CD4-positive, alpha-beta T cell (primary cell): ENCODE measurements at regions not wholly inside any gene's neighbourhood (a gene's known extent, or its start where the extent isn't known, plus 50 kb on each side); places are given as distances from the start of the nearest gene placed in this dataset.

Source experiments
- ATAC-seq: fragments of 200-7000 bp; cut with Tn5 transposase; one replicate; pipeline ENCODE4 v1.10.0; 2022; ENCODE audit warnings: mild to moderate bottlenecking; ENCODE audit not compliant: poor library complexity
- CTCF ChIA-PET: fragments of 350-600 bp; sonication (Branson Sonifier 250); formaldehyde crosslinking; loops from one replicate; lab custom pipeline; 2021; ENCODE audit warnings: antibody characterized with exemption, inconsistent platforms; lab: Charles Lee
- POLR2A ChIA-PET: fragments of 350-600 bp; sonication (Branson Sonifier 250); formaldehyde crosslinking; loops from one replicate; lab custom pipeline; 2021; ENCODE audit warnings: antibody characterized with exemption, inconsistent platforms; lab: Charles Lee
- DNase-seq, 14 experiments: peaks; one replicate each; pipeline ENCODE4 v3.0.0-alpha.2; 2013 to 2020; ENCODE audit warnings: mixed read lengths in 2 of 14
- H3K27ac ChIP-seq, 2 donors: one replicate each; pipeline versions ENCODE4 v1.5.1 to v1.7.0; 2013; ENCODE audit warnings: low read length in 2 of 2, low read depth in 1 of 2, mild to moderate bottlenecking in 1 of 2
- H3K27me3 ChIP-seq, 2 experiments: 1 replicate in 1 of 2; 2 replicates in 1 of 2; pipeline versions ENCODE4 v1.6.1 to v1.7.0; 2013; ENCODE audit warnings: low read length in 2 of 2, control low read depth in 1 of 2, mild to moderate bottlenecking in 1 of 2, moderate library complexity in 1 of 2; ENCODE audit not compliant: insufficient read depth in 2 of 2, control insufficient read depth in 1 of 2
- H3K36me3 ChIP-seq: one replicate; pipeline ENCODE4 v1.6.1; 2013; ENCODE audit warnings: low read length, control low read depth; ENCODE audit not compliant: insufficient read depth
- H3K4me1 ChIP-seq: one replicate; pipeline ENCODE4 v1.6.1; 2013; ENCODE audit warnings: low read length, control low read depth; ENCODE audit not compliant: insufficient read depth
- H3K4me3 ChIP-seq: one replicate; pipeline ENCODE4 v1.5.1; 2013; ENCODE audit warnings: mild to moderate bottlenecking, low read length, moderate library complexity
- H3K9me3 ChIP-seq, 2 experiments: 1 replicate in 1 of 2; 2 replicates in 1 of 2; pipeline versions ENCODE4 v1.6.1 to v1.7.0; 2013; ENCODE audit warnings: low read length in 2 of 2, mild to moderate bottlenecking in 2 of 2, control low read depth in 1 of 2, moderate library complexity in 1 of 2; ENCODE audit not compliant: control insufficient read depth in 1 of 2, insufficient read depth in 1 of 2
- H3K27ac Mint-ChIP-seq: one replicate; pipeline ENCODE4 v1.8.0; 2020; ENCODE audit warnings: mixed read lengths
- H3K27me3 Mint-ChIP-seq: one replicate; pipeline ENCODE4 v1.8.0; 2021; ENCODE audit warnings: mixed read lengths
- H3K36me3 Mint-ChIP-seq: one replicate; pipeline ENCODE4 v1.8.0; 2021; ENCODE audit warnings: low read depth, mixed read lengths
- H3K4me1 Mint-ChIP-seq: one replicate; pipeline ENCODE4 v1.8.0; 2021; ENCODE audit warnings: low read depth, mixed read lengths
- H3K4me3 Mint-ChIP-seq: one replicate; pipeline ENCODE4 v1.8.0; 2020; ENCODE audit warnings: mild to moderate bottlenecking, mixed read lengths
- H3K9me3 Mint-ChIP-seq: one replicate; pipeline ENCODE4 v1.8.0; 2020; ENCODE audit warnings: mixed read lengths
- intact Hi-C, 2 experiments: fragments of 100-400 bp; cut with DNase I in 1 of 2; cut with micrococcal nuclease in 1 of 2; formaldehyde crosslinking; loops; one replicate each; pipeline versions ENCODE4 v1.15.1 to v1.9.0; 2023 to 2025; cut with DNase I, micrococcal nuclease
- TF ChIP-seq, protein P1 (sequence below): fragments of 200-600 bp; IDR thresholded peaks from one replicate; pipeline ENCODE4 v1.8.0; 2022; ENCODE audit warnings: antibody characterized with exemption, mild to moderate bottlenecking

DNA sequence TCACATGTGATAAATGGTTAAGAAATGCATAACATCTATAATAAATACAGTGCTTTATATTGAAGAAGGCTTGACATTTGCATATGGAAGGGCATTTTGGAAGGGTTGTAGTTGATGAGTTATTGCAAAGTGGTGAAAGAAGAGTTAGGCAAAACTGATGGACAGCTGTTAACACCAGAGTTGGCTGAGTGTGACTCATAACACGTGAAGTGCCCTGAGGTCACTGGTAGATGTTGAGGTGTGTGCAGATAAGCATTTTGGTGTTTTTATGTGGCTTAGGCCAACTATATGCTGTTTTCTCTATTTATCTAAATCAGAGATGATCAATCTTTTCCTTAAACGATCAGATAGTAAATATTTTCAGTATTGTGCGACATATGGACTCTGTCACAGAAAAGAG lies 154.3 kb upstream of the KCNH7 start:
- DNase-seq, result no peak
- peaks cover 11% of the 10 kb centered on the region for H3K9me3 Mint-ChIP-seq
- H3K27me3 Mint-ChIP-seq, result no peaks in the 10 kb centered on the region
- no peaks in the 10 kb centered on the region for H3K4me1 ChIP-seq
- H3K27ac ChIP-seq, result no peak overlapping the region
- H3K36me3 Mint-ChIP-seq, result no peaks in the 10 kb centered on the region
- no peaks in the 10 kb centered on the region for H3K36me3 ChIP-seq
- ChIA-PET CTCF (no interaction called here), POLR2A (no interaction called here)
- no peak for ATAC-seq
- no peaks in the 10 kb centered on the region for H3K27me3 ChIP-seq
- no peak overlapping the region for H3K27ac Mint-ChIP-seq
- H3K9me3 ChIP-seq, result no peaks in the 10 kb centered on the region
- TF ChIP-seq, protein P1, sequence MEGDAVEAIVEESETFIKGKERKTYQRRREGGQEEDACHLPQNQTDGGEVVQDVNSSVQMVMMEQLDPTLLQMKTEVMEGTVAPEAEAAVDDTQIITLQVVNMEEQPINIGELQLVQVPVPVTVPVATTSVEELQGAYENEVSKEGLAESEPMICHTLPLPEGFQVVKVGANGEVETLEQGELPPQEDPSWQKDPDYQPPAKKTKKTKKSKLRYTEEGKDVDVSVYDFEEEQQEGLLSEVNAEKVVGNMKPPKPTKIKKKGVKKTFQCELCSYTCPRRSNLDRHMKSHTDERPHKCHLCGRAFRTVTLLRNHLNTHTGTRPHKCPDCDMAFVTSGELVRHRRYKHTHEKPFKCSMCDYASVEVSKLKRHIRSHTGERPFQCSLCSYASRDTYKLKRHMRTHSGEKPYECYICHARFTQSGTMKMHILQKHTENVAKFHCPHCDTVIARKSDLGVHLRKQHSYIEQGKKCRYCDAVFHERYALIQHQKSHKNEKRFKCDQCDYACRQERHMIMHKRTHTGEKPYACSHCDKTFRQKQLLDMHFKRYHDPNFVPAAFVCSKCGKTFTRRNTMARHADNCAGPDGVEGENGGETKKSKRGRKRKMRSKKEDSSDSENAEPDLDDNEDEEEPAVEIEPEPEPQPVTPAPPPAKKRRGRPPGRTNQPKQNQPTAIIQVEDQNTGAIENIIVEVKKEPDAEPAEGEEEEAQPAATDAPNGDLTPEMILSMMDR, result no peak
- intact Hi-C loops, result no loop called here
- no peak overlapping the region for H3K4me3 Mint-ChIP-seq
- H3K4me3 ChIP-seq, result no peak overlapping the region
- H3K4me1 Mint-ChIP-seq, result no peaks in the 10 kb centered on the region

DNA sequence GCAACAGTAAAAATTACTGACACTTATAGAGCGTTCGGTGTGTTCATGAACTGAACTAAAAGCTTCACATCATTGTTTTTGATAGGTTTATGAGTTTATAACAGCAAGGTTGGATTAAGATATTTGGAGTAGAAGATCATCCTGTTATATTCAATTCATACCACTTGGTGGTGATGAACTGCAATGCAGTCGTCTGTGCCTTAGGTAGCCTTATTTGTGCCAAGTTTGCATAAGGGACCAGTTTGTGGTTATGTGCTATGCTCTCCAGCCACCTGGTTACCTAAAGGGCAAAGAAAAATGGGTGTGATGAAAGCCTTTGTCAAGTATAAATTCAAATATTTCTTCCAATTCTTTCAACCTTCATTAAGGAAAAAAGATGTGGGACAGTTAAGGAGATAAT lies 150.9 kb upstream of the KCNH7 start:
- Mint-ChIP-seq H3K27me3 (no peaks in the 10 kb centered on the region), H3K27ac (no peak overlapping the region), H3K4me3 (no peak overlapping the region), H3K36me3 (no peaks in the 10 kb centered on the region), H3K4me1 (no peaks in the 10 kb centered on the region), H3K9me3 (peaks cover 4% of the 10 kb centered on the region)
- CTCF ChIA-PET, result no interaction called here
- H3K9me3 ChIP-seq, result no peaks in the 10 kb centered on the region
- H3K4me1 ChIP-seq, result no peaks in the 10 kb centered on the region
- no peak overlapping the region for H3K4me3 ChIP-seq
- no peaks in the 10 kb centered on the region for H3K36me3 ChIP-seq
- TF ChIP-seq, protein P1, result no peak
- intact Hi-C loops, result no loop called here
- POLR2A ChIA-PET, result no interaction called here
- no peak overlapping the region for H3K27ac ChIP-seq
- ATAC-seq (no peak), DNase-seq (no peak)
- no peaks in the 10 kb centered on the region for H3K27me3 ChIP-seq

DNA sequence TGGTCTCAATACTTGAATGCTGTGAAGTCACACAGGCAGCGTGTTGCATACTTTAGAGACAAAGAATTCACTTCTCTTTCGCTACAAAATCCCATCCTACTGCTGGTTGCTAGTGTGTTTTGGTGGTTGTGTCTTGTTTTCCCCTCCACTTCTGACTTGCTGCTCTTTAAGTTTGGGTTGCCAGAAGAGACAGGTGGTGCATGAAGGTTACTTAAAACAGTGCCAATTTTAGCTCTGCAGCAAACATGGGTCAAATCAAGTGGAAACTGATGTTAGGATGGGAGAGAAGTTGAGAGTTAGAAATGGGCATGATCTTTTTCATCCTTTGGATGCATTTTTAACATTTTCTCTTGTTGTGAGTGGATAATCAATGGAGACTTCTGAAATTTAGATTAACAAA lies 136.2 kb upstream of the KCNH7 start:
- H3K36me3 Mint-ChIP-seq, result no peaks in the 10 kb centered on the region
- Histone ChIP-seq H3K4me3 (no peak overlapping the region), H3K27ac (no peak overlapping the region), H3K9me3 (no peaks in the 10 kb centered on the region), H3K27me3 (no peaks in the 10 kb centered on the region), H3K4me1 (no peaks in the 10 kb centered on the region), H3K36me3 (no peaks in the 10 kb centered on the region)
- no peaks in the 10 kb centered on the region for H3K4me1 Mint-ChIP-seq
- ATAC-seq, result no peak
- no peak for DNase-seq
- intact Hi-C loops, result no loop called here
- ChIA-PET CTCF (no interaction called here), POLR2A (no interaction called here)
- H3K27me3 Mint-ChIP-seq, result no peaks in the 10 kb centered on the region
- TF ChIP-seq, protein P1, result no peak
- H3K4me3 Mint-ChIP-seq, result no peak overlapping the region
- H3K9me3 Mint-ChIP-seq, result peaks cover 2% of the 10 kb centered on the region
- H3K27ac Mint-ChIP-seq, result no peak overlapping the region
